T47D (cell line): ENCODE measurements at regions not wholly inside any gene's neighbourhood (a gene's known extent, or its start where the extent isn't known, plus 50 kb on each side); places are given as distances from the start of the nearest gene placed in this dataset.

Experiments
- DNase-seq, 2 experiments: peaks; one replicate each; pipeline versions ENCODE4 v3.0.0 to v3.0.0-alpha.2; 2011 to 2012; ENCODE audit warnings: low read depth in 1 of 2, low spot score in 1 of 2
- JUND ChIP-seq: IDR thresholded peaks from 2 replicates; pipeline ENCODE4 v1.6.1; 2012; ENCODE audit warnings: low read depth
- in situ Hi-C: cut with HindIII; loops from 2 replicates; pipeline ENCODE4 v1.10.0; 2016; ENCODE audit warnings: low sequenced_read_pairs, low pct_unique_long_range_greater_than_20kb

GRCh38 chr21:41689289-41689583, 77.6 kb downstream of the RIPK4 start:
- DNase-seq, result no peak
- in situ Hi-C loops, result no loop called here

GRCh38 chr21:41687633-41688032, 79.2 kb downstream of the RIPK4 start:
- DNase-seq, result no peak
- TF ChIP-seq JUND, result no peak
- in situ Hi-C loops, result no loop called here

More at GRCh38 chr21:41689289-41689583, 77.6 kb downstream of the RIPK4 start:
- no peak for TF ChIP-seq JUND

GRCh38 chr21:41686664-41687063, 80.2 kb downstream of the RIPK4 start:
- in situ Hi-C loops, result no loop called here
- no peak for DNase-seq
- TF ChIP-seq JUND, result no peak

GRCh38 chr21:41685511-41686149, 81.2 kb downstream of the RIPK4 start:
- in situ Hi-C loops, result no loop called here
- TF ChIP-seq JUND, result no peak
- no peak for DNase-seq

DNA sequence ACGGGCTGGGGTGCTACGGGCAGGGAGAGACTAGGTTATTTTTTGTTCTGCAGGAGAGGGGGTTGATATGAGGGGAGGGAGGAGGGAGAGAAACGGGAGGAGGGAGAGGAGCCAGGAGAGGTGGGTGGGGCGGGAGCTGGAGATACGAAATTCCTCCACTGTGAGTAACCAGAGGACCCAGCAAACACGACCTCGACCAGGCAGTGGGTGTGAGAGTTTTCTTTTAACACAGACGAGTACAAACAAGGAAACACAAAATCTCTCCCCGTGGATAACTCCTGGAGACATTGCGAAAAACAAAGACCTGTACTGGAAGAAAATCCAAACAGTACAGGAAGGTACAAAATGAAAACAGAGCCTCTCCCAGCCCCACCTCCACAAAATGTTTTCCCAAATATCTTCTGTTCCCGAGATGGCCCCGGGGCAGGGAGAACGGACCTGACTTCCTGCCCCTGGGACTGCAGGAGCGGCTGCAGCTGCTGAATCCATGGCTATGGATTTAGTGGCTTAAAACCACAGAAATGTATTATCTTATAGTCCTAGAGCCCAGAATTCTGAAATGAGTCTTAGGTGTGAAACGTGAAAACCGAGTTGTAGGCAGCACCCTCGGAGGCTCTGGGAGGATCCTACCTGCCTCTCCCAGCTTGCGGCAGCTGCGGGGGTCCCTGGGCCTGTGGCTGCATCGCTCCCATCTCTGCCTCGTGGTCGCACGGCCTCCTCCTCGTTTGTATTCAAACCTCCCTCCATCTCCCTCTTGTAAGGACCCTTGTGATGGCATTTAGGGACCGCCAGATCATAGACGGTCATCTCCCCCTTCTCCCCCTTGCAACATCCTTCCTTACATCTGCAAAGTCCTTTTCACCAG, 82.2 kb downstream of the RIPK4 start:
- DNase-seq, result no peak
- in situ Hi-C loops, result no loop called here

DNA sequence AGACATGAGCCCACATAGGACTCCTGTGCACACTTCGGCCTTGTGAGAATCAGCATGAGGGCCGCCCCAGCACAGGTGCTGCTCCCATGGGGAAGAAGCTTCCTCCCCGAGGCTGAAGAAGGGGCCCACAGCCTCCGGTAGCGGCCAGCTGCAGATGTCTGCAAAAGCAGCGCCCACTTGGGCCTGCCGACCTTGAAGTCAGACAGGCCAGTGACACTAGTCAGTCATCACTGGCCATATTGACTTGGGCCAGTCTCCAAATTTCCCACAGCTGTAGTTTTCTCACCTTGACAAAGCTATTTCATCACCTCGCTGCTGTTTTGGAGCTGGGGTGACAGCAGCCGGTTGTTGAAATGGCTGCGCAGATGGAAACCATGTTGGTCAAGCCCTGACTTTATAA, 83.0 kb downstream of the RIPK4 start:
- in situ Hi-C loops, result no loop called here
- DNase-seq, result no peak
- no peak for TF ChIP-seq JUND

More for the DNA sequence above, 82.2 kb downstream of the RIPK4 start:
- no peak for TF ChIP-seq JUND

DNA sequence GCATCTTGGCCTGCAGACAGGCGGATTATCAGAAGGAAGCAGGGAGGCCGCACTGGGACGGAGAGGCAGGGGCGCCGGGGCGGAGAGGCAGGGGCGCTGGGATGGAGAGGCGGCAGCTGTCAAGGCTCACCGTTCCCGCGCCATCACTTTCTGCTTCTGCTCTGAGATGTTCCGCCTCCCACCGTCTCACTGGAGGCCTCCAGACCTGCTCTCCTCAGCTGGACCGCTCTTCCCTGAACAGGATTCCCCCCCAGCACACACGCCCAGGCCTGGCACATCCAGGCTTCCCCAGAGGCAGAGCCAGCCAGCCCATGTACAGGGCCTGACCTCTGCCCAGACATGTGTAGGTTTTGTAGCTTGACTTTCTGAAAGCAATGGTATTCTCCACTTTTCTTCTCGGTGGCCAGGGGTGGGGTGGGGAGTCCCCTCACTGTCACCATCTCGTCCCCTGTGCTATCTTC, 84.1 kb downstream of the RIPK4 start:
- no peak for DNase-seq
- in situ Hi-C loops, result no loop called here
- no peak for TF ChIP-seq JUND

DNA sequence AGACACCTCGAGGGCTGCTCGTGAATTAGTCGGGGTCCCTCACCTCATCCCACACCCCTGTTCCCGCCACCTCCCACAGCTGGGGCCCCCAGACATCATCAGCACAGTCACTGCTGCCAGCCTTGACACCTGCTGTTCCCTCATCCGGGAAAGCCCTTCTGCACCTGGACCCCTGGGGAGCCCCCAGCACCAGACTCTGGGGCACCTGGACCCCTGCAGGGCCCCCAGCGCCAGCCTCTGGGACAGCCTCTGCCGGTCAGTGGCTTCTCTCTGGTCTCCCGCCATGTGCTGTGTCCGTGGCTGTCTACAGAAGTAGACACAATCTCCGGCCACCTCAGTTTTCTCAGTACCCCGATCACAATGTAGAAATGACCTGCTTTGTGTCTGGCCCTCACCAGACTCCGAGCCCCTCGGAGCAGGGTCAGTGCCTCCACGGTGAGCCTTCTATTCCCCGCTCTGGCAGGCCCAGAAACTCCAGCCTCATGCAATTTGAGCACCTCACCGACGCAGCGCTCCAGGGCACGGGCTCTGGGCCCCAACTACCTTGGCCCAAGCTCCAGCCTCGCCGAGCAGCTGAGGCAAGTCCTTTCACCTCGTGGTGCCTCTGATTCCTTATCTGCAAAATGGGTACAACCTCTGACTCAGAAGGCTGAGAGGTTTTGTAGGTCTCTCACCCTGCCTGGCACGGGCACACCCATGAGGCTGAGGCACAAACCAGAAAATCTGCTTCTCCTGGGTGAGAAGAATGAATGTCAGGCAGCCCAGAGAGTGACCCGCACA, 84.7 kb downstream of the RIPK4 start:
- no peak for TF ChIP-seq JUND
- in situ Hi-C loops, result no loop called here
- DNase-seq, result peak in 1 of 2 experiments; percentile 60

- peak in 1 of 2 experiments; percentile 96 for DNase-seq
- in situ Hi-C loops, result no loop called here
- peak; percentile 56; the same call in 1 of the 2 replicates for TF ChIP-seq JUND
These were observed 85.5 kb downstream of the RIPK4 start for GRCh38 chr21:41681348-41681801.

GRCh38 chr21:41680444-41681347, 86.2 kb downstream of the RIPK4 start:
- DNase-seq, result peak in 1 of 2 experiments; percentile 93
- no peak for TF ChIP-seq JUND
- in situ Hi-C loops, result no loop called here

- 0 out of 2 replicates have a peak, but pooled peaks have one; percentile 36 for TF ChIP-seq JUND
- in situ Hi-C loops, result no loop called here
- peak; percentile 77 to 100 for DNase-seq
These were observed 87.9 kb downstream of the RIPK4 start for GRCh38 chr21:41678924-41679318.
